ENCODE measurements at regions not wholly inside any gene's neighbourhood (a gene's known extent, or its start where the extent isn't known, plus 50 kb on each side); places are given as distances from the start of the nearest gene placed in this dataset.

DNA sequence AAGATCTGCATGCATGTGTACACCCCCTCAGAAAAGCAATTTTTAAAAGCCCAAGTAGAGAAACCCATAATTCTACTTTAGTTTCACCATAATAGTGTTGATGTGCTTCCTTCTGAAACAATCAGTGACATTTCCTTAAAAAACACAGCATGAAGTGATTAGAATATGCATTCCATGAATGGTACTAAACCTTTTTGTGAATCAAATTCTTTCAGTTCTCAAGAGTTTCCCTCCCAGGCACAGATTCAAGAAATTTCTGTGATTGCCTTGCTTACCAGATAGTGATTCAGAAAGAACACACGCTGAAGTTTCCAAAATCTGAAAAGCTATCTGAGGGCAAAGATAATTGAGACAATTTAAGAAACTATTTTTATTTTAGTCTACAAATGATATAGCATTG is 136.4 kb upstream of the ADGRL2 start (continued):
- TF ChIP-seq SP4 (IDR thresholded peaks at IDR 0.05; ENCODE audit: low read length) (no peak), FOSL1 (IDR thresholded peaks at IDR 0.05; ENCODE audit: insufficient read depth, low read depth, low read length) (no peak), RXRA (IDR thresholded peaks at IDR 0.05; ENCODE audit: insufficient read depth, low read depth, low read length) (no peak), SIN3A (conservative IDR thresholded peaks at IDR 0.05 in 1 of 2, IDR thresholded peaks at IDR 0.05 in 1 of 2; ENCODE audit: low read depth in 1 of 2, low read length in 2 of 2) (no peak), JUND (IDR thresholded peaks at IDR 0.05; ENCODE audit: low read length) (no peak), MAFK (IDR thresholded peaks at IDR 0.05; ENCODE audit: low read depth, low read length) (no peak), TEAD4 (IDR thresholded peaks at IDR 0.05; ENCODE audit: low read depth, low read length) (peak; percentile 65; the same call in 1 of the 2 replicates), RFX5 (IDR thresholded peaks at IDR 0.05; ENCODE audit: borderline replicate concordance, low read depth, low read length) (no peak), CREB1 (IDR thresholded peaks at IDR 0.05) (no peak), KDM1A (IDR thresholded peaks at IDR 0.05; ENCODE audit: borderline replicate concordance, low read length) (no peak), SP1 (IDR thresholded peaks at IDR 0.05; ENCODE audit: low read depth, low read length) (0 out of 2 replicates have a peak, but pooled peaks have one; percentile 11), POLR2A (IDR thresholded peaks at IDR 0.05; ENCODE audit: control extremely low read depth in 1 of 2, low read depth in 2 of 2, low read length in 2 of 2) (no peak), KDM4A (IDR thresholded peaks at IDR 0.05; ENCODE audit: low read depth, low read length, severe bottlenecking) (no peak)
- TF ChIP-seq, protein P1, sequence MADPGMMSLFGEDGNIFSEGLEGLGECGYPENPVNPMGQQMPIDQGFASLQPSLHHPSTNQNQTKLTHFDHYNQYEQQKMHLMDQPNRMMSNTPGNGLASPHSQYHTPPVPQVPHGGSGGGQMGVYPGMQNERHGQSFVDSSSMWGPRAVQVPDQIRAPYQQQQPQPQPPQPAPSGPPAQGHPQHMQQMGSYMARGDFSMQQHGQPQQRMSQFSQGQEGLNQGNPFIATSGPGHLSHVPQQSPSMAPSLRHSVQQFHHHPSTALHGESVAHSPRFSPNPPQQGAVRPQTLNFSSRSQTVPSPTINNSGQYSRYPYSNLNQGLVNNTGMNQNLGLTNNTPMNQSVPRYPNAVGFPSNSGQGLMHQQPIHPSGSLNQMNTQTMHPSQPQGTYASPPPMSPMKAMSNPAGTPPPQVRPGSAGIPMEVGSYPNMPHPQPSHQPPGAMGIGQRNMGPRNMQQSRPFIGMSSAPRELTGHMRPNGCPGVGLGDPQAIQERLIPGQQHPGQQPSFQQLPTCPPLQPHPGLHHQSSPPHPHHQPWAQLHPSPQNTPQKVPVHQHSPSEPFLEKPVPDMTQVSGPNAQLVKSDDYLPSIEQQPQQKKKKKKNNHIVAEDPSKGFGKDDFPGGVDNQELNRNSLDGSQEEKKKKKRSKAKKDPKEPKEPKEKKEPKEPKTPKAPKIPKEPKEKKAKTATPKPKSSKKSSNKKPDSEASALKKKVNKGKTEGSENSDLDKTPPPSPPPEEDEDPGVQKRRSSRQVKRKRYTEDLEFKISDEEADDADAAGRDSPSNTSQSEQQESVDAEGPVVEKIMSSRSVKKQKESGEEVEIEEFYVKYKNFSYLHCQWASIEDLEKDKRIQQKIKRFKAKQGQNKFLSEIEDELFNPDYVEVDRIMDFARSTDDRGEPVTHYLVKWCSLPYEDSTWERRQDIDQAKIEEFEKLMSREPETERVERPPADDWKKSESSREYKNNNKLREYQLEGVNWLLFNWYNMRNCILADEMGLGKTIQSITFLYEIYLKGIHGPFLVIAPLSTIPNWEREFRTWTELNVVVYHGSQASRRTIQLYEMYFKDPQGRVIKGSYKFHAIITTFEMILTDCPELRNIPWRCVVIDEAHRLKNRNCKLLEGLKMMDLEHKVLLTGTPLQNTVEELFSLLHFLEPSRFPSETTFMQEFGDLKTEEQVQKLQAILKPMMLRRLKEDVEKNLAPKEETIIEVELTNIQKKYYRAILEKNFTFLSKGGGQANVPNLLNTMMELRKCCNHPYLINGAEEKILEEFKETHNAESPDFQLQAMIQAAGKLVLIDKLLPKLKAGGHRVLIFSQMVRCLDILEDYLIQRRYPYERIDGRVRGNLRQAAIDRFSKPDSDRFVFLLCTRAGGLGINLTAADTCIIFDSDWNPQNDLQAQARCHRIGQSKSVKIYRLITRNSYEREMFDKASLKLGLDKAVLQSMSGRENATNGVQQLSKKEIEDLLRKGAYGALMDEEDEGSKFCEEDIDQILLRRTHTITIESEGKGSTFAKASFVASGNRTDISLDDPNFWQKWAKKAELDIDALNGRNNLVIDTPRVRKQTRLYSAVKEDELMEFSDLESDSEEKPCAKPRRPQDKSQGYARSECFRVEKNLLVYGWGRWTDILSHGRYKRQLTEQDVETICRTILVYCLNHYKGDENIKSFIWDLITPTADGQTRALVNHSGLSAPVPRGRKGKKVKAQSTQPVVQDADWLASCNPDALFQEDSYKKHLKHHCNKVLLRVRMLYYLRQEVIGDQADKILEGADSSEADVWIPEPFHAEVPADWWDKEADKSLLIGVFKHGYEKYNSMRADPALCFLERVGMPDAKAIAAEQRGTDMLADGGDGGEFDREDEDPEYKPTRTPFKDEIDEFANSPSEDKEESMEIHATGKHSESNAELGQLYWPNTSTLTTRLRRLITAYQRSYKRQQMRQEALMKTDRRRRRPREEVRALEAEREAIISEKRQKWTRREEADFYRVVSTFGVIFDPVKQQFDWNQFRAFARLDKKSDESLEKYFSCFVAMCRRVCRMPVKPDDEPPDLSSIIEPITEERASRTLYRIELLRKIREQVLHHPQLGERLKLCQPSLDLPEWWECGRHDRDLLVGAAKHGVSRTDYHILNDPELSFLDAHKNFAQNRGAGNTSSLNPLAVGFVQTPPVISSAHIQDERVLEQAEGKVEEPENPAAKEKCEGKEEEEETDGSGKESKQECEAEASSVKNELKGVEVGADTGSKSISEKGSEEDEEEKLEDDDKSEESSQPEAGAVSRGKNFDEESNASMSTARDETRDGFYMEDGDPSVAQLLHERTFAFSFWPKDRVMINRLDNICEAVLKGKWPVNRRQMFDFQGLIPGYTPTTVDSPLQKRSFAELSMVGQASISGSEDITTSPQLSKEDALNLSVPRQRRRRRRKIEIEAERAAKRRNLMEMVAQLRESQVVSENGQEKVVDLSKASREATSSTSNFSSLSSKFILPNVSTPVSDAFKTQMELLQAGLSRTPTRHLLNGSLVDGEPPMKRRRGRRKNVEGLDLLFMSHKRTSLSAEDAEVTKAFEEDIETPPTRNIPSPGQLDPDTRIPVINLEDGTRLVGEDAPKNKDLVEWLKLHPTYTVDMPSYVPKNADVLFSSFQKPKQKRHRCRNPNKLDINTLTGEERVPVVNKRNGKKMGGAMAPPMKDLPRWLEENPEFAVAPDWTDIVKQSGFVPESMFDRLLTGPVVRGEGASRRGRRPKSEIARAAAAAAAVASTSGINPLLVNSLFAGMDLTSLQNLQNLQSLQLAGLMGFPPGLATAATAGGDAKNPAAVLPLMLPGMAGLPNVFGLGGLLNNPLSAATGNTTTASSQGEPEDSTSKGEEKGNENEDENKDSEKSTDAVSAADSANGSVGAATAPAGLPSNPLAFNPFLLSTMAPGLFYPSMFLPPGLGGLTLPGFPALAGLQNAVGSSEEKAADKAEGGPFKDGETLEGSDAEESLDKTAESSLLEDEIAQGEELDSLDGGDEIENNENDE (IDR thresholded peaks at IDR 0.05; ENCODE audit: insufficient replicate concordance, low read length): peak; percentile 69

Measured in H1 (cell line).